NT2/D1 (cell line): ENCODE measurements at regions not wholly inside any gene's neighbourhood (a gene's known extent, or its start where the extent isn't known, plus 50 kb on each side); places are given as distances from the start of the nearest gene placed in this dataset.
A peak's percentile ranks its signal among the peaks of the same experiment; 100 is the strongest.

Source experiments
- DNase-seq: peaks from one replicate; pipeline ENCODE4 v3.0.0-alpha.2; 2011; ENCODE audit warnings: low read depth, low spot score
- H3K27me3 ChIP-seq: 2 replicates; pipeline ENCODE4 v1.6.0; 2011; ENCODE audit warnings: mild to moderate bottlenecking; ENCODE audit not compliant: insufficient read length, insufficient read depth
- H3K36me3 ChIP-seq: 2 replicates; pipeline ENCODE4 v1.6.1; 2011; ENCODE audit warnings: mild to moderate bottlenecking, low read length, mixed read lengths; ENCODE audit not compliant: insufficient read depth, insufficient read length
- H3K4me1 ChIP-seq: 2 replicates; pipeline ENCODE4 v1.5.1; 2011; ENCODE audit not compliant: insufficient read depth, insufficient read length
- H3K4me3 ChIP-seq: 2 replicates; pipeline ENCODE4 v1.5.1; 2011; ENCODE audit warnings: low read depth; ENCODE audit not compliant: insufficient read length
- H3K9ac ChIP-seq: 2 replicates; pipeline ENCODE4 v1.6.0; 2011; ENCODE audit warnings: low read depth; ENCODE audit not compliant: insufficient read length
- H3K9me3 ChIP-seq: 2 replicates; pipeline ENCODE4 v1.5.1; 2011; ENCODE audit warnings: mild to moderate bottlenecking, low read length; ENCODE audit not compliant: insufficient read depth
- SUZ12 ChIP-seq: IDR thresholded peaks from 2 replicates; pipeline ENCODE4 v1.6.1; 2011; ENCODE audit not compliant: insufficient read length, insufficient read depth; ENCODE audit errors: extremely low read depth
- YY1 ChIP-seq: IDR thresholded peaks from 2 replicates; pipeline ENCODE4 v1.6.1; 2011; ENCODE audit not compliant: insufficient read length, insufficient read depth
- ZNF274 ChIP-seq: IDR thresholded peaks from 2 replicates; pipeline ENCODE4 v1.6.1; 2011; ENCODE audit warnings: mild to moderate bottlenecking, low read depth, low read length

GRCh38 chr1:208366559-208366958, 122.4 kb upstream of the PLXNA2 start:
- no peak overlapping the region for H3K9ac ChIP-seq
- no peak for DNase-seq
- no peaks in the 10 kb centered on the region for H3K27me3 ChIP-seq
- peaks cover 16% of the 10 kb centered on the region for H3K9me3 ChIP-seq
- H3K4me1 ChIP-seq, result no peaks in the 10 kb centered on the region
- no peaks in the 10 kb centered on the region for H3K36me3 ChIP-seq
- no peak for TF ChIP-seq SUZ12
- no peak for TF ChIP-seq ZNF274
- TF ChIP-seq YY1, result no peak
- no peak overlapping the region for H3K4me3 ChIP-seq

DNA sequence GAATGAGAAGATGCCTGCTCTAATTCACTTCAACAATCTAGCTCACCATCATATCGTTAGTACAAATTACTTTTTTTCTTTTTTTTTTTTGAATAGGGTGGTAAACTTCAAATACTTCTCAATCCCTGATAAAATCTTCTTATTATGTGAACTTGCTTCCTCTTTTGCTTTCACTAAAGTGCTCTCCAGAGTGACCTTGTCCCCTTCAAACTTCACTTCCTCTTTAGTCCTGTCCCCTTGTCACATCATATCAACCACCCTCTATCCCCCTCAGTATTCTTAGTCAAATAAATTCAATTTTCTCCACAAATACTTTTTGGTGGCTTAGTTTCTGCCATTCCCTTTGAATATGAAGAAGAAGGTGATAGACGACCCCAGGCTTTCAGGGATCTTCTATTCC, 124.9 kb upstream of the PLXNA2 start:
- peaks cover 9% of the 10 kb centered on the region for H3K27me3 ChIP-seq

GRCh38 chr1:208369658-208370057, 125.5 kb upstream of the PLXNA2 start:
- H3K27me3 ChIP-seq, result peaks cover 9% of the 10 kb centered on the region
- no peak for DNase-seq
- no peaks in the 10 kb centered on the region for H3K36me3 ChIP-seq

More for the DNA sequence above, 124.9 kb upstream of the PLXNA2 start:
- Histone ChIP-seq H3K4me1 (no peaks in the 10 kb centered on the region), H3K4me3 (no peak overlapping the region), H3K9me3 (peaks cover 24% of the 10 kb centered on the region), H3K9ac (no peak overlapping the region), H3K36me3 (no peaks in the 10 kb centered on the region)
- no peak for DNase-seq
- no peak for TF ChIP-seq YY1
- no peak for TF ChIP-seq SUZ12
- TF ChIP-seq ZNF274, result no peak

GRCh38 chr1:208374391-208374941, 130.3 kb upstream of the PLXNA2 start:
- H3K4me3 ChIP-seq, result no peak overlapping the region
- peak; percentile 78 for DNase-seq

More at GRCh38 chr1:208369658-208370057, 125.5 kb upstream of the PLXNA2 start:
- no peak overlapping the region for H3K9ac ChIP-seq
- H3K4me3 ChIP-seq, result no peak overlapping the region
- H3K9me3 ChIP-seq, result peaks cover 20% of the 10 kb centered on the region
- no peaks in the 10 kb centered on the region for H3K4me1 ChIP-seq
- TF ChIP-seq YY1 (no peak), ZNF274 (no peak), SUZ12 (no peak)

DNA sequence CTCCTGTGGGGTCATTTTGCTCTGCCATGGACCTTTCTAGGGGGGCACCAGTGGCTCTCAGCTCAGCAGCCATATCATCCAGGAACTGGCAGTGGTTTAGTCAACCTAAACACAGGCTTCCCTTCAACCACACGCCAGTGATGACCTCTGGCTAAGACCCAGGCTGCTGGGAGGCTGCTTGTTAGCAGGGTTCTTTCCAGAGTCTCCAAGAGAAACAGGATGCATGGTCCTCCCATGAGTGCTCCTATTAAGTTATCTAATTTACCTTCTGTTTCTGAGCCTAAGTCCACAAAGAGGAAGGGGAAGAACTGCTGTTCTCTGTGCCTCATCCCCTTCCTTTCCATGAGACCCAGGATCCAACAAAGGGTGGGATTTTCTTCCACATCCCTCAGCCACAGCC, 137.3 kb upstream of the PLXNA2 start:
- no peaks in the 10 kb centered on the region for H3K36me3 ChIP-seq
- no peak for DNase-seq
- H3K4me3 ChIP-seq, result no peak overlapping the region
- no peak overlapping the region for H3K9ac ChIP-seq
- no peak for TF ChIP-seq ZNF274
- no peaks in the 10 kb centered on the region for H3K4me1 ChIP-seq
- no peaks in the 10 kb centered on the region for H3K9me3 ChIP-seq
- H3K27me3 ChIP-seq, result peaks cover 5% of the 10 kb centered on the region

More at GRCh38 chr1:208374391-208374941, 130.3 kb upstream of the PLXNA2 start:
- TF ChIP-seq YY1, result no peak
- no peak for TF ChIP-seq ZNF274
- TF ChIP-seq SUZ12, result no peak
- Histone ChIP-seq H3K9me3 (peaks cover 13% of the 10 kb centered on the region; the same call in 1 of the 2 replicates), H3K9ac (no peak overlapping the region), H3K27me3 (peaks cover 29% of the 10 kb centered on the region), H3K36me3 (no peaks in the 10 kb centered on the region), H3K4me1 (peaks cover 4% of the 10 kb centered on the region)

GRCh38 chr1:208387908-208388811, 144.0 kb upstream of the PLXNA2 start:
- TF ChIP-seq ZNF274, result no peak
- TF ChIP-seq YY1, result no peak
- no peak for TF ChIP-seq SUZ12
- DNase-seq, result no peak

DNA sequence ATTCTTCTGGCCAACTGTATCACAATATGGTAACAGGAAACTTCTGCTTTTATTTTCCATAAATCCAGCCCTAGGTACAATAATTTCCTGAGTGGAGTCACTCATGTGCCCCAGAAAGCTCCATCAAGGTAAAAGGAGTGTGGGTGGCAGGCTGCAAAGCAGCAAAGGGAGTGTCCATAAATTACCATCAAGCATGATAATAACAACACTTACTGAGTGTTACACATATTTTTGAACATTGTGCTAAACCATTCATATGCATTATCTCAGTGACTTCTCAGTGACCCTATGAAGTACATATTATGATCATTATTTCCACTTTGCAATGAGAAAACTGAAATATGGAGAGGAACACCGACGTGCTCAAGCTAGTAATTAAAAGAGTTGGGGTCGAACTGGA, 149.2 kb upstream of the PLXNA2 start:
- no peak for TF ChIP-seq YY1
- TF ChIP-seq SUZ12, result no peak
- no peak for TF ChIP-seq ZNF274
- H3K27me3 ChIP-seq, result no peaks in the 10 kb centered on the region
- H3K36me3 ChIP-seq, result no peaks in the 10 kb centered on the region

More at GRCh38 chr1:208387908-208388811, 144.0 kb upstream of the PLXNA2 start:
- Histone ChIP-seq H3K9ac (no peak overlapping the region), H3K4me1 (no peaks in the 10 kb centered on the region), H3K4me3 (no peak overlapping the region), H3K36me3 (no peaks in the 10 kb centered on the region), H3K9me3 (no peaks in the 10 kb centered on the region), H3K27me3 (no peaks in the 10 kb centered on the region)

More for the DNA sequence above, 149.2 kb upstream of the PLXNA2 start:
- Histone ChIP-seq H3K4me1 (no peaks in the 10 kb centered on the region), H3K9me3 (no peaks in the 10 kb centered on the region), H3K4me3 (no peak overlapping the region), H3K9ac (no peak overlapping the region)
- no peak for DNase-seq
